ENCODE measurements at regions not wholly inside any gene's neighbourhood (a gene's known extent, or its start where the extent isn't known, plus 50 kb on each side); places are given as distances from the start of the nearest gene placed in this dataset.

GRCh38 chr3:78076379-78076778, 1036.5 kb downstream of the ROBO2 start:
- TF ChIP-seq POLR2A (IDR thresholded peaks at IDR 0.05) (no peak), CTCF (IDR thresholded peaks at IDR 0.05) (no peak)
- no peaks in the 10 kb centered on the region for H3K27me3 ChIP-seq
- no peaks in the 10 kb centered on the region for H3K9me3 ChIP-seq
- intact Hi-C loops (cut with DNase I): no loop called here
- no peaks in the 10 kb centered on the region for H3K36me3 ChIP-seq
- H3K4me1 ChIP-seq: no peaks in the 10 kb centered on the region
- DNase-seq (ENCODE audit: extremely low spot score in 2 of 2): no peak
- H3K4me3 ChIP-seq: no peak overlapping the region
- no peak overlapping the region for H3K27ac ChIP-seq

GRCh38 chr3:78077178-78077577, 1037.3 kb downstream of the ROBO2 start:
- intact Hi-C loops (cut with DNase I): no loop called here
- Histone ChIP-seq H3K36me3 (no peaks in the 10 kb centered on the region), H3K27me3 (no peaks in the 10 kb centered on the region), H3K27ac (no peak overlapping the region), H3K9me3 (no peaks in the 10 kb centered on the region), H3K4me1 (no peaks in the 10 kb centered on the region), H3K4me3 (no peak overlapping the region)
- TF ChIP-seq CTCF (IDR thresholded peaks at IDR 0.05): no peak
- TF ChIP-seq POLR2AphosphoS5 (IDR thresholded peaks at IDR 0.05; ENCODE audit: insufficient read depth in 1 of 2, low read depth in 1 of 2): no peak
- TF ChIP-seq POLR2A (IDR thresholded peaks at IDR 0.05): no peak
- DNase-seq (ENCODE audit: extremely low spot score in 2 of 2): no peak

- Histone ChIP-seq H3K36me3 (no peaks in the 10 kb centered on the region), H3K9me3 (no peaks in the 10 kb centered on the region), H3K4me3 (no peak overlapping the region), H3K4me1 (no peaks in the 10 kb centered on the region), H3K27ac (no peak overlapping the region), H3K27me3 (no peaks in the 10 kb centered on the region)
- intact Hi-C loops (cut with DNase I): no loop called here
- DNase-seq (ENCODE audit: extremely low spot score in 2 of 2): no peak
- TF ChIP-seq POLR2A (IDR thresholded peaks at IDR 0.05) (no peak), CTCF (IDR thresholded peaks at IDR 0.05) (no peak), POLR2AphosphoS5 (IDR thresholded peaks at IDR 0.05; ENCODE audit: insufficient read depth in 1 of 2, low read depth in 1 of 2) (no peak)
Measured at GRCh38 chr3:78077842-78078241, 1037.9 kb downstream of the ROBO2 start.

GRCh38 chr3:78079514-78079913, 1039.6 kb downstream of the ROBO2 start:
- H3K4me3 ChIP-seq: no peak overlapping the region
- H3K27me3 ChIP-seq: no peaks in the 10 kb centered on the region
- TF ChIP-seq CTCF (IDR thresholded peaks at IDR 0.05) (no peak), POLR2A (IDR thresholded peaks at IDR 0.05) (no peak), POLR2AphosphoS5 (IDR thresholded peaks at IDR 0.05; ENCODE audit: insufficient read depth in 1 of 2, low read depth in 1 of 2) (no peak)
- no peaks in the 10 kb centered on the region for H3K9me3 ChIP-seq
- no peaks in the 10 kb centered on the region for H3K4me1 ChIP-seq
- H3K36me3 ChIP-seq: no peaks in the 10 kb centered on the region
- no peak overlapping the region for H3K27ac ChIP-seq
- intact Hi-C loops (cut with DNase I): no loop called here
- DNase-seq (ENCODE audit: extremely low spot score in 2 of 2): no peak

- Histone ChIP-seq H3K4me3 (no peak overlapping the region), H3K4me1 (no peaks in the 10 kb centered on the region), H3K9me3 (no peaks in the 10 kb centered on the region), H3K36me3 (no peaks in the 10 kb centered on the region), H3K27me3 (no peaks in the 10 kb centered on the region), H3K27ac (no peak overlapping the region)
- no peak for TF ChIP-seq CTCF (IDR thresholded peaks at IDR 0.05)
- no peak for TF ChIP-seq POLR2A (IDR thresholded peaks at IDR 0.05)
- no peak for TF ChIP-seq POLR2AphosphoS5 (IDR thresholded peaks at IDR 0.05; ENCODE audit: insufficient read depth in 1 of 2, low read depth in 1 of 2)
- intact Hi-C loops (cut with DNase I): no loop called here
- no peak for DNase-seq (ENCODE audit: extremely low spot score in 2 of 2)
Measured at GRCh38 chr3:78086150-78086549, 1046.3 kb downstream of the ROBO2 start.

All from vagina (tissue), 2 donors.